ENCODE measurements at regions not wholly inside any gene's neighbourhood (a gene's known extent, or its start where the extent isn't known, plus 50 kb on each side); places are given as distances from the start of the nearest gene placed in this dataset.

DNA sequence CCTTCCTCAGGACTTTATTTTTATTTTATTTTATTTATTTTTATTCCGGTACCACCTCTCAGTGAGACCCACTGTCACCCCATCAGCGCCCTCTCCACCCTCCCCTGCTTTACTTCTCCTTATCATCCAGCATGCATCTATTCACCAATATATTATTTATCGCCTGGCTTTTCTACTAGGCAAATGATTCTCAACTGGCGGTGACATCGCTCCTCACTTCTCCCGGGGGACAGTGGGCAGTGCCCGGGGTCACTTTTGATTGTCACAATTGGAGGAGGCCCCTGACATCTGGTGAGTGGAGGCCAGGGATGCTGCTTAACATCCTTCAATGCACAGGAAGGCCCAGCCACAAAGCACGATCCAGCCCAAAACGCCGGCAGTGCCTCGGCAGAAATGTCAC, 138.7 kb downstream of the ETS2 start (continued):
- TF ChIP-seq STAT1 (IDR thresholded peaks at IDR 0.05; ENCODE audit: unreplicated experiment) (no peak), NANOG (IDR thresholded peaks at IDR 0.05; ENCODE audit: borderline replicate concordance) (no peak), ZNF114 (CRISPR knock-in tag; IDR thresholded peaks at IDR 0.05) (no peak), POLR2AphosphoS5 (IDR thresholded peaks at IDR 0.05; ENCODE audit: low read depth) (no peak), EZH2 (IDR thresholded peaks at IDR 0.05; ENCODE audit: low read depth, unreplicated experiment) (no peak)
- TF ChIP-seq, protein P1, sequence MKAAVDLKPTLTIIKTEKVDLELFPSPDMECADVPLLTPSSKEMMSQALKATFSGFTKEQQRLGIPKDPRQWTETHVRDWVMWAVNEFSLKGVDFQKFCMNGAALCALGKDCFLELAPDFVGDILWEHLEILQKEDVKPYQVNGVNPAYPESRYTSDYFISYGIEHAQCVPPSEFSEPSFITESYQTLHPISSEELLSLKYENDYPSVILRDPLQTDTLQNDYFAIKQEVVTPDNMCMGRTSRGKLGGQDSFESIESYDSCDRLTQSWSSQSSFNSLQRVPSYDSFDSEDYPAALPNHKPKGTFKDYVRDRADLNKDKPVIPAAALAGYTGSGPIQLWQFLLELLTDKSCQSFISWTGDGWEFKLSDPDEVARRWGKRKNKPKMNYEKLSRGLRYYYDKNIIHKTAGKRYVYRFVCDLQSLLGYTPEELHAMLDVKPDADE (IDR thresholded peaks at IDR 0.05), result no peak

DNA sequence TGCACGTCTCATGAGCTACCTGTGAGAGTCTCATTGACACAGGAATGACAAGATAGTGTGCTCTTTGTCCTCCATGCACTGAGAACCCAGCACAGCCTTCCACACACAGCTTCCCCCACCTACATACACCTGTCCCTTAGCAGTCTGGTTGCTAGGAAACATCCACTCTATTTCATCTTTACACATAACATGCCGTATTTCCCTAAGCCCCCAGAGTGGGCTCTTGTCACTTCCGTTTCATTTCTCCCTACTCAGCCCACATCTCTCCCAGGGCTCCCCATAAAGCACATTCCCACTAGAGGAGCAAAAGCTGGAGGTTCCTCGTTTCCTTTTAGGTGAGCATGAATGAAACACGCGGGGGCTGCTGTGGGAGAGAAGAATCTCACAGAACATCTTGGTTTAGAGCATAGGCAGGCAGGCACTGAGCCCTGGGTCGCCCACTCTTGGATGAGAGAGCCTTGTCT, 137.1 kb downstream of the ETS2 start:
- H3K27ac ChIP-seq (ENCODE audit: low read depth), result no peak overlapping the region
- H3F3A ChIP-seq (replicated peaks; ENCODE audit: low read depth), result no peaks in the 10 kb centered on the region; the same call in 1 of the 2 replicates
- DNase-seq (ENCODE audit: low spot score) (no peak), ATAC-seq (no peak)
- no peak overlapping the region for H3K4me3 ChIP-seq
- peaks cover 13% of the 10 kb centered on the region for H3K27me3 Mint-ChIP-seq (ENCODE audit: insufficient read depth, low read depth, poor library complexity)
- H3K9me2 ChIP-seq (ENCODE audit: insufficient read depth), result peaks cover 4% of the 10 kb centered on the region; the same call in 1 of the 2 replicates
- H3K27me3 ChIP-seq (ENCODE audit: insufficient read depth), result no peaks in the 10 kb centered on the region
- H3K4me1 Mint-ChIP-seq, result peaks cover 32% of the 10 kb centered on the region
- H3K4me3 Mint-ChIP-seq, result no peak overlapping the region
- no peak for TF ChIP-seq ZNF462 (CRISPR knock-in tag; IDR thresholded peaks at IDR 0.05)
- no peak for TF ChIP-seq ZNF331 (CRISPR knock-in tag; IDR thresholded peaks at IDR 0.05; ENCODE audit: low read depth)
- no peak for TF ChIP-seq EZH2phosphoT487 (IDR thresholded peaks at IDR 0.05; ENCODE audit: unreplicated experiment)
- TF ChIP-seq, protein P1 (IDR thresholded peaks at IDR 0.05), result no peak
- no peak for TF ChIP-seq EZH2 (IDR thresholded peaks at IDR 0.05; ENCODE audit: low read depth, unreplicated experiment)
- no peaks in the 10 kb centered on the region for H4K20me1 ChIP-seq (replicated peaks; ENCODE audit: insufficient read depth)
- peaks cover 9% of the 10 kb centered on the region for H3K4me1 ChIP-seq (ENCODE audit: insufficient read depth)
- H3K79me2 ChIP-seq (replicated peaks; ENCODE audit: insufficient read depth), result no peaks in the 10 kb centered on the region
- no peak overlapping the region for H3K27ac Mint-ChIP-seq
- no peak overlapping the region for H3K4me2 ChIP-seq
- H3K36me3 Mint-ChIP-seq (ENCODE audit: low read depth), result peaks cover 13% of the 10 kb centered on the region; the same call in 2 of the 3 replicates
- no peak overlapping the region for H2AFZ ChIP-seq
- peaks cover 8% of the 10 kb centered on the region for H3K9me3 Mint-ChIP-seq
- H3K36me3 ChIP-seq (ENCODE audit: insufficient read depth), result no peaks in the 10 kb centered on the region
